PFSK-1 (cell line): ENCODE measurements at regions not wholly inside any gene's neighbourhood (a gene's known extent, or its start where the extent isn't known, plus 50 kb on each side); places are given as distances from the start of the nearest gene placed in this dataset.

Source experiments
- POLR2AphosphoS5 ChIP-seq: IDR thresholded peaks from 2 replicates; pipeline ENCODE4 v1.6.1; 2012; ENCODE audit warnings: low read depth, mild to moderate bottlenecking, control low read depth, low read length, moderate library complexity
- SIN3A ChIP-seq: IDR thresholded peaks from 2 replicates; pipeline ENCODE4 v1.6.1; 2012; ENCODE audit warnings: mild to moderate bottlenecking, low read length, moderate library complexity, borderline replicate concordance; ENCODE audit not compliant: insufficient read depth

GRCh38 chr19:31962561-31962996, 382.8 kb upstream of the ZNF507 start:
- TF ChIP-seq SIN3A (no peak), POLR2AphosphoS5 (no peak)
